K562 (cell line): ENCODE measurements at regions not wholly inside any gene's neighbourhood (a gene's known extent, or its start where the extent isn't known, plus 50 kb on each side); places are given as distances from the start of the nearest gene placed in this dataset.

Experiments
- ATAC-seq: fragments of 200-7000 bp; cut with Tn5 transposase; 3 replicates; pipeline ENCODE4 v1.9.1; 2020; ENCODE audit warnings: moderate library complexity
- BruUV-seq: library from RNA; stranded (reverse); fragments of 400-500 nt; replicated peaks from 2 replicates; lab custom pipeline; 2021; lab: Mats Ljungman, UMichigan
- CTCF ChIA-PET: fragments of 300-600 bp; formaldehyde crosslinking; extraction: SDS; loops from one replicate; lab custom pipeline; 2021; ENCODE audit warnings: low intra/inter-chr PET ratio; lab: Yijun Ruan, JAX
- POLR2A ChIA-PET: fragments of 300-600, 350-650 bp; sonication (Branson Sonifier 250); formaldehyde crosslinking; extraction: SDS; loops from one replicate; lab custom pipeline; 2021; ENCODE audit warnings: antibody characterized with exemption, inconsistent platforms; lab: Yijun Ruan, JAX
- DNase-seq, 4 experiments: peaks; one replicate each; pipeline versions ENCODE4 v3.0.0 to v3.0.0-alpha.2; 2011 to 2018; ENCODE audit warnings: low spot score in 3 of 4, mixed read lengths in 3 of 4; ENCODE audit errors: extremely low read depth in 1 of 4
- FAIRE-seq: peaks from 2 replicates; lab custom pipeline; 2011; peaks lifted over from hg19 to GRCh38; lab: Jason Lieb, UNC
- H2AFZ ChIP-seq: 2 replicates; pipeline ENCODE4 v1.6.0; 2011; ENCODE audit warnings: low read depth, low read length, control low read depth, inconsistent platforms
- H3K27ac ChIP-seq: fragments of 200-600 bp; 3 replicates; pipeline ENCODE4 v1.8.0; 2011; ENCODE audit warnings: low read depth, mild to moderate bottlenecking, control low read depth, inconsistent platforms, low read length, moderate library complexity, mixed read lengths; ENCODE audit errors: extremely low read depth
- H3K27me3 ChIP-seq, 2 experiments: fragments of 300-600 bp in 1 of 2; 2 replicates in 1 of 2; 3 replicates in 1 of 2; pipeline versions ENCODE4 v1.6.0 to v1.8.0; 2011; ENCODE audit warnings: inconsistent platforms in 2 of 2, low read length in 2 of 2, mild to moderate bottlenecking in 1 of 2, mixed read lengths in 1 of 2, moderate library complexity in 1 of 2; ENCODE audit not compliant: control insufficient read depth in 2 of 2, insufficient read depth in 2 of 2
- H3K36me3 ChIP-seq: fragments of 300-600 bp; 3 replicates; pipeline ENCODE4 v1.8.0; 2011; ENCODE audit warnings: mild to moderate bottlenecking, low read length, inconsistent platforms; ENCODE audit not compliant: control insufficient read depth, insufficient read depth
- H3K4me1 ChIP-seq, 2 experiments: fragments of 200-600 bp in 1 of 2; replicated peaks in 1 of 2; 2 replicates in 1 of 2; 3 replicates in 1 of 2; pipeline versions ENCODE4 v1.5.1 to v1.8.0; 2011; ENCODE audit warnings: inconsistent platforms in 2 of 2, low read length in 2 of 2, mild to moderate bottlenecking in 1 of 2, mixed read lengths in 1 of 2, moderate library complexity in 1 of 2; ENCODE audit not compliant: control insufficient read depth in 2 of 2, insufficient read depth in 2 of 2
- H3K4me2 ChIP-seq: 2 replicates; pipeline ENCODE4 v1.6.1; 2011; ENCODE audit warnings: low read length, control low read depth, inconsistent platforms, mixed read lengths; ENCODE audit not compliant: insufficient read depth
- H3K4me3 ChIP-seq: fragments of 200-600 bp; sonication (generic), shearing (Covaris generic); 2 replicates; pipeline ENCODE4 v1.5.1; 2016; ENCODE audit warnings: control low read depth, inconsistent platforms
- H3K79me2 ChIP-seq: fragments of 200-600 bp; 3 replicates; pipeline ENCODE4 v1.8.0; 2011; ENCODE audit warnings: low read length, inconsistent platforms; ENCODE audit not compliant: control insufficient read depth, insufficient read depth
- H3K9ac ChIP-seq, 2 experiments: 2 replicates each; pipeline versions ENCODE4 v1.6.0 to v1.6.1; 2011; ENCODE audit warnings: low read depth in 2 of 2, low read length in 2 of 2, control low read depth in 1 of 2, inconsistent platforms in 1 of 2, mild to moderate bottlenecking in 1 of 2, mixed read lengths in 1 of 2; ENCODE audit not compliant: insufficient read depth in 1 of 2
- H3K9me1 ChIP-seq: one replicate; pipeline ENCODE4 v1.6.0; 2011; ENCODE audit warnings: inconsistent platforms, mild to moderate bottlenecking, low read length, moderate library complexity; ENCODE audit not compliant: control insufficient read depth, insufficient read depth
- H3K9me3 ChIP-seq: replicated peaks from 2 replicates; pipeline ENCODE4 v1.5.1; 2011; ENCODE audit warnings: low read depth, low read length, inconsistent platforms; ENCODE audit not compliant: control insufficient read depth, insufficient read depth
- H4K20me1 ChIP-seq: replicated peaks from 2 replicates; pipeline ENCODE4 v1.6.1; 2011; ENCODE audit warnings: low read length, inconsistent platforms, mixed read lengths; ENCODE audit not compliant: control insufficient read depth, insufficient read depth
- BMI1 ChIP-seq: fragments of 150-350 bp; IDR thresholded peaks from 2 replicates; pipeline ENCODE4 v1.6.1; 2014; ENCODE audit warnings: low read length
- CHD4 ChIP-seq: fragments of 200-600 bp; sonication (generic); IDR thresholded peaks from 3 replicates; pipeline ENCODE4 v1.6.1; 2012; ENCODE audit warnings: low read depth, mild to moderate bottlenecking, mixed read lengths, low read length, inconsistent platforms; ENCODE audit not compliant: insufficient read depth, insufficient replicate concordance, poor library complexity, severe bottlenecking
- FOS ChIP-seq: IDR thresholded peaks from 3 replicates; pipeline ENCODE4 v1.6.1; 2011; ENCODE audit not compliant: insufficient read length; ENCODE audit errors: extremely low read depth
- FOXA1 ChIP-seq: fragments of 450-650 bp; IDR thresholded peaks from 2 replicates; pipeline ENCODE4 v1.6.1; 2016; ENCODE audit warnings: mild to moderate bottlenecking, borderline replicate concordance
- HOXB6 ChIP-seq: fragments of 250-450 bp; sonication (Bioruptor Pico); IDR thresholded peaks from 2 replicates; pipeline ENCODE4 v1.5.1; 2022; ENCODE audit warnings: mild to moderate bottlenecking, borderline replicate concordance
- SNAPC5 ChIP-seq: fragments of 250-450 bp; sonication (Bioruptor Pico); IDR thresholded peaks from 2 replicates; pipeline ENCODE4 v1.8.0; 2021; ENCODE audit warnings: moderate library complexity, mild to moderate bottlenecking, inconsistent platforms
- USF1 ChIP-seq: sonication (generic); formaldehyde crosslinking; IDR thresholded peaks from 2 replicates; pipeline ENCODE4 v1.9.0; 2022; ENCODE audit warnings: mild to moderate bottlenecking, missing genetic modification reagents
- ZNF175 ChIP-seq: fragments of 200-800 bp; sonication (Bioruptor generic); IDR thresholded peaks from 2 replicates; pipeline ENCODE4 v1.6.1; 2016; ENCODE audit warnings: low read depth, mild to moderate bottlenecking, missing genetic modification characterization, missing compliant biosample characterization
- ZNF23 ChIP-seq: fragments of 250-450 bp; sonication (Bioruptor Pico); IDR thresholded peaks from 2 replicates; pipeline ENCODE4 v1.4.0; 2020; ENCODE audit warnings: mild to moderate bottlenecking
- WGBS: fragments of 100-300 bp; shearing (Covaris generic); methylation state at CpG from one replicate; pipeline ENCODE4 v1.1.6; 2016; ENCODE audit warnings: low coverage, mixed read lengths; ENCODE audit not compliant: insufficient coverage; ENCODE audit errors: missing lambda C conversion rate; 5-methylcytosine and 5-hydroxymethylcytosine counted together
- in situ Hi-C: fragments of 300-500 bp; cut with MboI; formaldehyde crosslinking; loops from 4 replicates; pipeline ENCODE4 v1.15.0; 2018; ENCODE audit warnings: inconsistent platforms, mixed read lengths
- intact Hi-C: fragments of 100-400 bp; cut with micrococcal nuclease; formaldehyde crosslinking; loops from 2 replicates; pipeline ENCODE4 v1.14.2; 2022
- TF ChIP-seq, protein P1 (sequence below): fragments of 250-450 bp; sonication (Bioruptor Pico); IDR thresholded peaks from 2 replicates; pipeline ENCODE4 v1.8.0; 2022; ENCODE audit warnings: inconsistent platforms, mild to moderate bottlenecking, moderate library complexity, borderline replicate concordance
- TF ChIP-seq, protein P2 (sequence below): sonication (generic); formaldehyde crosslinking; IDR thresholded peaks from 2 replicates; pipeline ENCODE4 v1.8.1; 2023; ENCODE audit warnings: mild to moderate bottlenecking, missing genetic modification reagents
- TF ChIP-seq, protein P3 (sequence below): fragments of 250-450 bp; sonication (Bioruptor Pico); IDR thresholded peaks from 2 replicates; pipeline ENCODE4 v1.4.0; 2020; ENCODE audit warnings: mild to moderate bottlenecking, moderate library complexity

DNA sequence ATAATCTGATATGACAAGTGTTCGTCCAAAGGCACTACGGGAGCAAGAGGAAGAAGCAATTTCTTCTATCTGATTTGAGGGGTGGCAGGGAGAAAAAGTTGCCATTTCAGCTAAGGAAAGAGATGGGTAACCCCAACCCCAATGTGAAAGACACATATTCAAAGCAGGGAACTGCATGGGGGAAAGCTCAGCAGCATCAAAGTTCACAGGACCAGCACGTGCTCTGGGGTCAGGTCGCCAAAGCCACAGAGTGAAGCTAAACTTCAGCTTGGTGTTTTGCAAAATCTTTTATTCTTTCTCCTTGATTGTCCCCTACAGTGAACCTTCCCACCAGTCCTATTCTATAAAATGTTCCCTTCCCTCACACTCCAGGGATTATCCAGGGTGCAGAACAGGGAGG, 112.8 kb upstream of the PPP2R2D start:
- ChIA-PET CTCF (no interaction called here), POLR2A (no interaction called here)
- FAIRE-seq (no peak), ATAC-seq (no peak), DNase-seq (no peak)
- Histone ChIP-seq H3K4me1 (no peaks in the 10 kb centered on the region), H3K79me2 (no peaks in the 10 kb centered on the region), H3K9me3 (no peaks in the 10 kb centered on the region), H3K4me3 (no peak overlapping the region), H3K9ac (no peak overlapping the region), H3K9me1 (no peaks in the 10 kb centered on the region), H3K36me3 (no peaks in the 10 kb centered on the region), H2AFZ (no peak overlapping the region), H3K4me2 (no peak overlapping the region), H3K27me3 (no peaks in the 10 kb centered on the region), H3K27ac (no peak overlapping the region), H4K20me1 (no peaks in the 10 kb centered on the region)
- BruUV-seq = no TSS peak
- intact Hi-C loops (loop anchor here (5.0 kb wide), 1 partner anchor 1101 kb away; no protein-coding TSS in a partner anchor), in situ Hi-C loops (no loop called here)
- 6% methylated on average over 4 of the region's 4 CpGs for WGBS
- TF ChIP-seq FOXA1 (no peak), CHD4 (no peak), FOS (no peak), BMI1 (no peak), ZNF175 (CRISPR knock-in tag) (no peak), USF1 (no peak), SNAPC5 (CRISPR knock-in tag) (no peak), HOXB6 (CRISPR knock-in tag) (no peak), ZNF23 (CRISPR knock-in tag) (no peak)
- TF ChIP-seq, protein P1, sequence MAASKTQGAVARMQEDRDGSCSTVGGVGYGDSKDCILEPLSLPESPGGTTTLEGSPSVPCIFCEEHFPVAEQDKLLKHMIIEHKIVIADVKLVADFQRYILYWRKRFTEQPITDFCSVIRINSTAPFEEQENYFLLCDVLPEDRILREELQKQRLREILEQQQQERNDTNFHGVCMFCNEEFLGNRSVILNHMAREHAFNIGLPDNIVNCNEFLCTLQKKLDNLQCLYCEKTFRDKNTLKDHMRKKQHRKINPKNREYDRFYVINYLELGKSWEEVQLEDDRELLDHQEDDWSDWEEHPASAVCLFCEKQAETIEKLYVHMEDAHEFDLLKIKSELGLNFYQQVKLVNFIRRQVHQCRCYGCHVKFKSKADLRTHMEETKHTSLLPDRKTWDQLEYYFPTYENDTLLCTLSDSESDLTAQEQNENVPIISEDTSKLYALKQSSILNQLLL = no peak
- TF ChIP-seq, protein P2, sequence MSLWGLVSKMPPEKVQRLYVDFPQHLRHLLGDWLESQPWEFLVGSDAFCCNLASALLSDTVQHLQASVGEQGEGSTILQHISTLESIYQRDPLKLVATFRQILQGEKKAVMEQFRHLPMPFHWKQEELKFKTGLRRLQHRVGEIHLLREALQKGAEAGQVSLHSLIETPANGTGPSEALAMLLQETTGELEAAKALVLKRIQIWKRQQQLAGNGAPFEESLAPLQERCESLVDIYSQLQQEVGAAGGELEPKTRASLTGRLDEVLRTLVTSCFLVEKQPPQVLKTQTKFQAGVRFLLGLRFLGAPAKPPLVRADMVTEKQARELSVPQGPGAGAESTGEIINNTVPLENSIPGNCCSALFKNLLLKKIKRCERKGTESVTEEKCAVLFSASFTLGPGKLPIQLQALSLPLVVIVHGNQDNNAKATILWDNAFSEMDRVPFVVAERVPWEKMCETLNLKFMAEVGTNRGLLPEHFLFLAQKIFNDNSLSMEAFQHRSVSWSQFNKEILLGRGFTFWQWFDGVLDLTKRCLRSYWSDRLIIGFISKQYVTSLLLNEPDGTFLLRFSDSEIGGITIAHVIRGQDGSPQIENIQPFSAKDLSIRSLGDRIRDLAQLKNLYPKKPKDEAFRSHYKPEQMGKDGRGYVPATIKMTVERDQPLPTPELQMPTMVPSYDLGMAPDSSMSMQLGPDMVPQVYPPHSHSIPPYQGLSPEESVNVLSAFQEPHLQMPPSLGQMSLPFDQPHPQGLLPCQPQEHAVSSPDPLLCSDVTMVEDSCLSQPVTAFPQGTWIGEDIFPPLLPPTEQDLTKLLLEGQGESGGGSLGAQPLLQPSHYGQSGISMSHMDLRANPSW (CRISPR knock-in tag) = no peak
- TF ChIP-seq, protein P3, sequence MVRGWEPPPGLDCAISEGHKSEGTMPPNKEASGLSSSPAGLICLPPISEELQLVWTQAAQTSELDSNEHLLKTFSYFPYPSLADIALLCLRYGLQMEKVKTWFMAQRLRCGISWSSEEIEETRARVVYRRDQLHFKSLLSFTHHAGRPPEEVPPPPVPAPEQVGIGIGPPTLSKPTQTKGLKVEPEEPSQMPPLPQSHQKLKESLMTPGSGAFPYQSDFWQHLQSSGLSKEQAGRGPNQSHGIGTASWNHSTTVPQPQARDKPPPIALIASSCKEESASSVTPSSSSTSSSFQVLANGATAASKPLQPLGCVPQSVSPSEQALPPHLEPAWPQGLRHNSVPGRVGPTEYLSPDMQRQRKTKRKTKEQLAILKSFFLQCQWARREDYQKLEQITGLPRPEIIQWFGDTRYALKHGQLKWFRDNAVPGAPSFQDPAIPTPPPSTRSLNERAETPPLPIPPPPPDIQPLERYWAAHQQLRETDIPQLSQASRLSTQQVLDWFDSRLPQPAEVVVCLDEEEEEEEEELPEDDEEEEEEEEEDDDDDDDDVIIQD (CRISPR knock-in tag) = no peak
- TF ChIP-seq, all 486 proteins: peak for 0
